Smooth muscle cell (in vitro differentiated cells): ENCODE measurements at regions not wholly inside any gene's neighbourhood (a gene's known extent, or its start where the extent isn't known, plus 50 kb on each side); places are given as distances from the start of the nearest gene placed in this dataset.
"Not testable (repeated sequence)": the region's sequence is repeated elsewhere in the genome, so short reads cannot be mapped to it uniquely, and the experiment has no call there.

Source experiments
- DNase-seq: peaks from one replicate; lab custom pipeline; 2025; ENCODE audit not compliant: unreplicated experiment; lab: John Stamatoyannopoulos, UW
- H2AFZ ChIP-seq: fragments of 200-600 bp; sonication (generic); 2 replicates; pipeline ENCODE4 v1.6.0; 2016; ENCODE audit warnings: antibody characterized with exemption, low read depth, mild to moderate bottlenecking
- H3F3A ChIP-seq: fragments of 200-600 bp; sonication (generic); 2 replicates; pipeline ENCODE4 v1.6.0; 2017; ENCODE audit warnings: antibody characterized with exemption, low read depth
- H3K27ac ChIP-seq: fragments of 200-600 bp; sonication (generic); 2 replicates; pipeline ENCODE4 v1.5.1; 2016; ENCODE audit warnings: low read depth, mild to moderate bottlenecking
- H3K27me3 ChIP-seq: fragments of 200-600 bp; sonication (generic); 2 replicates; pipeline ENCODE4 v1.6.1; 2016; ENCODE audit warnings: low read depth, mild to moderate bottlenecking
- H3K36me3 ChIP-seq: fragments of 200-600 bp; sonication (generic); 2 replicates; pipeline ENCODE4 v1.5.1; 2016; ENCODE audit warnings: low read depth
- H3K4me1 ChIP-seq: fragments of 200-600 bp; sonication (generic); 2 replicates; pipeline ENCODE4 v1.5.1; 2016; ENCODE audit warnings: low read depth
- H3K4me2 ChIP-seq: fragments of 200-600 bp; sonication (generic); 2 replicates; pipeline ENCODE4 v1.6.0; 2016; ENCODE audit warnings: mild to moderate bottlenecking
- H3K4me3 ChIP-seq: fragments of 200-600 bp; sonication (generic); 2 replicates; pipeline ENCODE4 v1.5.1; 2016; ENCODE audit warnings: mild to moderate bottlenecking
- H3K79me2 ChIP-seq: fragments of 200-600 bp; sonication (generic); 2 replicates; pipeline ENCODE4 v1.6.0; 2016; ENCODE audit warnings: low read depth, mild to moderate bottlenecking
- H3K9ac ChIP-seq: fragments of 200-600 bp; sonication (generic); 2 replicates; pipeline ENCODE4 v1.6.0; 2016; ENCODE audit warnings: low read depth
- H3K9me3 ChIP-seq: fragments of 200-600 bp; sonication (generic); replicated peaks from 2 replicates; pipeline ENCODE4 v1.5.1; 2016; ENCODE audit warnings: low read depth
- H4K20me1 ChIP-seq: fragments of 200-600 bp; sonication (generic); 2 replicates; pipeline ENCODE4 v1.6.0; 2016; ENCODE audit warnings: low read depth
- WGBS: methylation state at CpG from one replicate; pipeline ENCODE4 v1.1.7; 2016; ENCODE audit warnings: low lambda C conversion rate; 5-methylcytosine and 5-hydroxymethylcytosine counted together
- TF ChIP-seq, protein P1 (sequence below): fragments of 200-600 bp; sonication (generic); IDR thresholded peaks from 2 replicates; pipeline ENCODE4 v1.5.1; 2017; ENCODE audit warnings: borderline replicate concordance, mild to moderate bottlenecking, antibody characterized with exemption; ENCODE audit not compliant: insufficient read depth, poor library complexity, severe bottlenecking

DNA sequence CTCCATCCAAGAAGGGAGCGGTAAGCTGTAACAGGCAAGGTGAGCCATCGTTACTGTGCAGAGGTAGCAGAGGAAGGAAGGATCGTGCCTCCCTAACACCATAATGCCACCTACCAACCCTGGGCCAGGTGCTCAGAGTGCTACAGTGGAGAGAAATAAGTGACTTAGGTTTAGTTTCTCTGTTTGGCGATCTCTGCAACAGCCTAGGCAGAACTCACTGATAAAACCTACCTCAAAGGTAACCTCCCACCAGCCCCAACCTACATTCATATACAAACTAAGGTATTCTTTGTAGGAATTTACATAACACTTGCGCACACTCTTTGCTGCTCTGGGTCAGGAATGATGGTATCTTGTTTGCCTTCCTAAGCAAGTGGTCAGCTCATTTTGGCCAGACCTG, 93.4 kb upstream of the TMEM132D start:
- Histone ChIP-seq H3K4me3 (no peak overlapping the region), H3K79me2 (no peaks in the 10 kb centered on the region), H4K20me1 (no peaks in the 10 kb centered on the region), H3K27ac (no peak overlapping the region), H3K4me2 (no peak overlapping the region), H3K4me1 (no peaks in the 10 kb centered on the region), H3K9me3 (no peaks in the 10 kb centered on the region), H3K9ac (no peak overlapping the region), H3K27me3 (no peaks in the 10 kb centered on the region), H3K36me3 (no peaks in the 10 kb centered on the region), H3F3A (no peaks in the 10 kb centered on the region), H2AFZ (no peak overlapping the region)
- DNase-seq = no peak
- TF ChIP-seq, protein P1, sequence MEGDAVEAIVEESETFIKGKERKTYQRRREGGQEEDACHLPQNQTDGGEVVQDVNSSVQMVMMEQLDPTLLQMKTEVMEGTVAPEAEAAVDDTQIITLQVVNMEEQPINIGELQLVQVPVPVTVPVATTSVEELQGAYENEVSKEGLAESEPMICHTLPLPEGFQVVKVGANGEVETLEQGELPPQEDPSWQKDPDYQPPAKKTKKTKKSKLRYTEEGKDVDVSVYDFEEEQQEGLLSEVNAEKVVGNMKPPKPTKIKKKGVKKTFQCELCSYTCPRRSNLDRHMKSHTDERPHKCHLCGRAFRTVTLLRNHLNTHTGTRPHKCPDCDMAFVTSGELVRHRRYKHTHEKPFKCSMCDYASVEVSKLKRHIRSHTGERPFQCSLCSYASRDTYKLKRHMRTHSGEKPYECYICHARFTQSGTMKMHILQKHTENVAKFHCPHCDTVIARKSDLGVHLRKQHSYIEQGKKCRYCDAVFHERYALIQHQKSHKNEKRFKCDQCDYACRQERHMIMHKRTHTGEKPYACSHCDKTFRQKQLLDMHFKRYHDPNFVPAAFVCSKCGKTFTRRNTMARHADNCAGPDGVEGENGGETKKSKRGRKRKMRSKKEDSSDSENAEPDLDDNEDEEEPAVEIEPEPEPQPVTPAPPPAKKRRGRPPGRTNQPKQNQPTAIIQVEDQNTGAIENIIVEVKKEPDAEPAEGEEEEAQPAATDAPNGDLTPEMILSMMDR = no peak
- WGBS = 22% methylated on average over 5 of the region's 5 CpGs

- not testable (repeated sequence) for H3K36me3 ChIP-seq, H3K4me2 ChIP-seq, H3K9me3 ChIP-seq, H3K9ac ChIP-seq, H4K20me1 ChIP-seq, H2AFZ ChIP-seq, H3K27me3 ChIP-seq, H3K79me2 ChIP-seq, DNase-seq, H3K27ac ChIP-seq, H3K4me3 ChIP-seq, H3F3A ChIP-seq, H3K4me1 ChIP-seq
- 93% methylated on average over 4 of the region's 4 CpGs for WGBS
Measured at GRCh38 chr12:130004310-130004877, 100.6 kb upstream of the TMEM132D start.

GRCh38 chr12:130007771-130008170, 103.9 kb upstream of the TMEM132D start:
- Histone ChIP-seq H3K9ac (no peak overlapping the region), H3K4me1 (no peaks in the 10 kb centered on the region), H2AFZ (no peak overlapping the region), H3F3A (no peaks in the 10 kb centered on the region), H3K4me3 (no peak overlapping the region), H3K27ac (no peak overlapping the region), H3K36me3 (no peaks in the 10 kb centered on the region), H3K9me3 (no peaks in the 10 kb centered on the region), H4K20me1 (no peaks in the 10 kb centered on the region), H3K79me2 (no peaks in the 10 kb centered on the region), H3K4me2 (no peak overlapping the region), H3K27me3 (peaks cover 31% of the 10 kb centered on the region)
- TF ChIP-seq, protein P1 = no peak
- WGBS = 88% methylated on average over 15 of the region's 15 CpGs
- no peak for DNase-seq

DNA sequence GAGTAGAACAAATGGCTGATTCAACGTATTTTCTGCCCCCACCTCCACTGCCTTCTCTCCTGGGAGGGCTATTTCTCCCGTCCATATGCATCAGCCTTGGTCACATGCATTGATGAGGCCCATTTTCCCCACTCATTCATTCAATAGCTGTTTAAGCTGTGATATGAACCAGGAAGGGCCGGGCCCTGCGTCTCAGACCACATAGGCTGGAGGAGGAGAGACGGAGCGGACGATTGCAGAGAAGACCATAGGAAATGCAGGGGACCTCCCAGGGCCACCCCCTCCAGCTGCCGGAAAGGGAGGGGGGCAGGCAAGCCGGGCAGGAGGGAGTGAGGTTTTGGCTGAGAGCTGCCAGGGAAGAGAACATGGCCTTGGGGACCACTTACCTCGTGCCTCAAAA, 104.4 kb upstream of the TMEM132D start:
- Histone ChIP-seq H3K4me2 (no peak overlapping the region), H3K79me2 (no peaks in the 10 kb centered on the region), H3K27ac (no peak overlapping the region), H3K4me1 (no peaks in the 10 kb centered on the region), H4K20me1 (no peaks in the 10 kb centered on the region), H3K9ac (no peak overlapping the region), H3F3A (no peaks in the 10 kb centered on the region), H2AFZ (no peak overlapping the region), H3K9me3 (no peaks in the 10 kb centered on the region), H3K27me3 (peaks cover 33% of the 10 kb centered on the region), H3K36me3 (no peaks in the 10 kb centered on the region), H3K4me3 (no peak overlapping the region)
- no peak for DNase-seq
- TF ChIP-seq, protein P1 = no peak
- WGBS = 80% methylated on average over 10 of the region's 10 CpGs
